HepG2 (cell line): ENCODE measurements at regions not wholly inside any gene's neighbourhood (a gene's known extent, or its start where the extent isn't known, plus 50 kb on each side); places are given as distances from the start of the nearest gene placed in this dataset.

Source experiments
- ATAC-seq: fragments of 200-7000 bp; cut with Tn5 transposase; 3 replicates; pipeline ENCODE4 v1.9.1; 2020; ENCODE audit warnings: mild to moderate bottlenecking, moderate library complexity
- BruUV-seq: library from RNA; stranded (reverse); fragments of 400-500 nt; replicated peaks from 2 replicates; lab custom pipeline; 2021; lab: Mats Ljungman, UMichigan
- CTCF ChIA-PET: fragments of 300-600 bp; formaldehyde crosslinking; extraction: SDS; loops from one replicate; lab custom pipeline; 2021; ENCODE audit warnings: low total read pairs, inconsistent platforms, low intra/inter-chr PET ratio; lab: Yijun Ruan, JAX
- POLR2A ChIA-PET: fragments of 350-600 bp; sonication (Branson Sonifier 250); formaldehyde crosslinking; loops from one replicate; lab custom pipeline; 2020; ENCODE audit warnings: antibody characterized with exemption, inconsistent platforms; lab: Yijun Ruan, JAX
- DNase-seq: peaks from one replicate; pipeline ENCODE4 v3.0.0-alpha.2; 2015; ENCODE audit warnings: low spot score
- FAIRE-seq: peaks from 3 replicates; lab custom pipeline; 2011; peaks lifted over from hg19 to GRCh38; lab: Jason Lieb, UNC
- H2AFZ ChIP-seq: one replicate; pipeline ENCODE4 v1.6.1; 2011; ENCODE audit warnings: low read length, inconsistent platforms
- H3K27ac ChIP-seq: fragments of 300-600 bp; 3 replicates; pipeline ENCODE4 v1.8.0; 2011; ENCODE audit warnings: mixed run types, mild to moderate bottlenecking, mixed read lengths, low read length, inconsistent platforms; ENCODE audit not compliant: insufficient read depth; ENCODE audit errors: extremely low read length
- H3K27me3 ChIP-seq, 2 experiments: fragments of 200-600 bp in 1 of 2; 2 replicates in 1 of 2; 3 replicates in 1 of 2; pipeline versions ENCODE4 v1.6.0 to v1.8.0; 2011; ENCODE audit warnings: low read length in 2 of 2, mild to moderate bottlenecking in 2 of 2, moderate library complexity in 2 of 2, inconsistent platforms in 1 of 2; ENCODE audit not compliant: insufficient read depth in 2 of 2, control insufficient read depth in 1 of 2
- H3K36me3 ChIP-seq, 2 experiments: fragments of 200-600 bp in 1 of 2; replicated peaks in 1 of 2; 2 replicates in 1 of 2; 3 replicates in 1 of 2; pipeline versions ENCODE4 v1.5.1 to v1.8.0; 2011; ENCODE audit warnings: low read length in 2 of 2, inconsistent platforms in 1 of 2; ENCODE audit not compliant: insufficient read depth in 2 of 2, control insufficient read depth in 1 of 2
- H3K4me1 ChIP-seq: 2 replicates; pipeline ENCODE4 v1.5.1; 2012; ENCODE audit warnings: low read length, inconsistent platforms; ENCODE audit not compliant: insufficient read depth
- H3K4me2 ChIP-seq: 2 replicates; pipeline ENCODE4 v1.6.0; 2011; ENCODE audit warnings: low read depth, low read length, inconsistent platforms
- H3K4me3 ChIP-seq, 3 experiments: fragments of 200-600 bp in 1 of 3; sonication (generic), shearing (Covaris generic) in 1 of 3; replicated peaks in 1 of 3; 2 replicates each; pipeline ENCODE4 v1.5.1; 2011 to 2016; ENCODE audit warnings: low read length in 3 of 3, inconsistent platforms in 2 of 3, low read depth in 2 of 3, mild to moderate bottlenecking in 2 of 3, control low read depth in 1 of 3, mixed read lengths in 1 of 3; ENCODE audit not compliant: insufficient read depth in 1 of 3
- H3K79me2 ChIP-seq: one replicate; pipeline ENCODE4 v1.6.1; 2011; ENCODE audit warnings: low read length, inconsistent platforms; ENCODE audit not compliant: insufficient read depth
- H3K9ac ChIP-seq: 2 replicates; pipeline ENCODE4 v1.6.0; 2011; ENCODE audit warnings: mild to moderate bottlenecking, low read depth, low read length, inconsistent platforms; ENCODE audit not compliant: insufficient read depth
- H3K9me3 ChIP-seq: 2 replicates; pipeline ENCODE4 v1.5.1; 2012; ENCODE audit warnings: mild to moderate bottlenecking, low read length
- H4K20me1 ChIP-seq: 2 replicates; pipeline ENCODE4 v1.6.0; 2011; ENCODE audit warnings: inconsistent platforms, mild to moderate bottlenecking, low read length, moderate library complexity; ENCODE audit not compliant: insufficient read depth
- AKNA ChIP-seq: sonication (generic); formaldehyde crosslinking; IDR thresholded peaks from 2 replicates; pipeline ENCODE4 v1.4.0; 2020; ENCODE audit warnings: missing genetic modification reagents, borderline replicate concordance
- CHCHD3 ChIP-seq: sonication (generic); formaldehyde crosslinking; IDR thresholded peaks from 2 replicates; pipeline ENCODE4 v1.8.0; 2022; ENCODE audit warnings: mild to moderate bottlenecking, missing genetic modification reagents, moderate library complexity
- EHMT2 ChIP-seq: fragments of 200-600 bp; sonication (generic); IDR thresholded peaks from 2 replicates; pipeline ENCODE4 v1.7.0; 2017; ENCODE audit warnings: antibody characterized with exemption, low read depth, low read length, borderline replicate concordance
- EP300 ChIP-seq, 3 experiments: sonication (generic) in 1 of 3; formaldehyde crosslinking in 1 of 3; IDR thresholded peaks; 2 replicates each; pipeline versions ENCODE4 v1.5.1 to v1.6.1; 2011 to 2020; ENCODE audit warnings: low read depth in 2 of 3, low read length in 2 of 3, borderline replicate concordance in 1 of 3, improper control_type of control experiment in 1 of 3, mild to moderate bottlenecking in 1 of 3, missing genetic modification reagents in 1 of 3, moderate library complexity in 1 of 3
- GATAD2A ChIP-seq: IDR thresholded peaks from 2 replicates; pipeline ENCODE4 v1.6.1; 2016
- GZF1 ChIP-seq: sonication (generic); formaldehyde crosslinking; IDR thresholded peaks from 2 replicates; pipeline ENCODE4 v1.5.1; 2020; ENCODE audit warnings: mild to moderate bottlenecking, missing genetic modification reagents
- MIXL1 ChIP-seq: IDR thresholded peaks from 2 replicates; pipeline ENCODE4 v1.6.1; 2016
- NR2F6 ChIP-seq, 2 experiments: IDR thresholded peaks; 2 replicates each; pipeline ENCODE4 v1.6.1; 2016; ENCODE audit warnings: antibody characterized with exemption in 1 of 2, mild to moderate bottlenecking in 1 of 2
- PATZ1 ChIP-seq: sonication (generic); formaldehyde crosslinking; IDR thresholded peaks from 2 replicates; pipeline ENCODE4 v1.4.0; 2020; ENCODE audit warnings: missing genetic modification reagents
- PHF8 ChIP-seq: sonication (generic); formaldehyde crosslinking; IDR thresholded peaks from 2 replicates; pipeline ENCODE4 v1.5.0; 2020; ENCODE audit warnings: missing genetic modification reagents
- REXO4 ChIP-seq: sonication (generic); formaldehyde crosslinking; IDR thresholded peaks from 2 replicates; pipeline ENCODE4 v1.8.0; 2022; ENCODE audit warnings: missing genetic modification reagents, mild to moderate bottlenecking, borderline replicate concordance
- SALL1 ChIP-seq: sonication (generic); formaldehyde crosslinking; IDR thresholded peaks from 2 replicates; pipeline ENCODE4 v1.8.0; 2022; ENCODE audit warnings: mild to moderate bottlenecking, missing genetic modification reagents
- ZFAT ChIP-seq: sonication (generic); formaldehyde crosslinking; conservative IDR thresholded peaks from 2 replicates; pipeline ENCODE4 v1.8.1; 2023; ENCODE audit warnings: missing genetic modification reagents, inconsistent platforms
- ZNF431 ChIP-seq: sonication (generic); formaldehyde crosslinking; IDR thresholded peaks from 2 replicates; pipeline ENCODE4 v1.9.0; 2022; ENCODE audit warnings: missing genetic modification reagents, low read depth, mild to moderate bottlenecking, borderline replicate concordance
- ZNF484 ChIP-seq: sonication (generic); formaldehyde crosslinking; IDR thresholded peaks from 2 replicates; pipeline ENCODE4 v1.5.1; 2020; ENCODE audit warnings: mild to moderate bottlenecking, low read depth, missing genetic modification reagents, borderline replicate concordance
- ZNF557 ChIP-seq: sonication (generic); formaldehyde crosslinking; IDR thresholded peaks from 2 replicates; pipeline ENCODE4 v1.4.0; 2020; ENCODE audit warnings: missing genetic modification reagents
- ZNF75D ChIP-seq: sonication (generic); formaldehyde crosslinking; IDR thresholded peaks from 2 replicates; pipeline ENCODE4 v1.8.1; 2023; ENCODE audit warnings: missing genetic modification reagents, mild to moderate bottlenecking, borderline replicate concordance
- WGBS: methylation state at CpG from one replicate; pipeline ENCODE4 v1.1.6; 2017; ENCODE audit warnings: low lambda C conversion rate; 5-methylcytosine and 5-hydroxymethylcytosine counted together
- in situ Hi-C: cut with HindIII; loops from 2 replicates; pipeline ENCODE4 v1.10.0; 2017; ENCODE audit warnings: low pct_unique_long_range_greater_than_20kb; ENCODE audit not compliant: extremely low pct_ligation_motif_present
- intact Hi-C: fragments of 100-400 bp; cut with micrococcal nuclease; formaldehyde crosslinking; loops from one replicate; pipeline ENCODE4 v1.10.0; 2022; ENCODE audit not compliant: unreplicated experiment

- TF ChIP-seq AKNA (no peak), ZFAT (CRISPR knock-in tag) (no peak), ZNF431 (CRISPR knock-in tag) (no peak)
These were observed 424.2 kb upstream of the ZMIZ1 start (continued) for GRCh38 chr10:78644550-78644949.

DNA sequence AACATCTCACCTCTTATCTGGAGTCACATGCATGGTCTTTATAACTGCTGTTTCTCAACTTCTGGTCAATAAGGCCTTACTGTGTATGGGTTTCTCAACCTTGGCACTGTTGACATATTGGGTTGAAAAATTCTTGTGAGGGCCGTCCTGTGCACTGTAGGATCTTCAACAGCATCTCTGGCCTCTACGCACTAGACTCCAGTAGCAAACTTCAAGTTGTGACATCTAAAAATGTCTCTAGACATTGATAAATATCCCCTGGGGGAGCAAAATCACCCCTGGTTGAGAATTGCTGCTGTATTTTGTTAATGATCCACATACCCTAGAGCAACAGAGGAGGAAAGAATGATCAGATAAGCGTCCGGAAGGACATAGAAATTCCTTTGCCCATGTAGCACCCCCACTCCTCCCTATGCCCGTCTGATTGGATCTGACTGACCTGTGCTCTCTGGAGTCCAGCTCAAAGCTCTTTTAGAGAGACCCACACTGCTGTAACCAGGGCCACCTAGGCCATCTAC lies 423.5 kb upstream of the ZMIZ1 start:
- in situ Hi-C loops (no loop called here), intact Hi-C loops (no loop called here)
- Histone ChIP-seq H3K9ac (no peak overlapping the region), H2AFZ (no peak overlapping the region), H3K4me2 (peak overlapping the region; percentile 51), H3K4me1 (peaks cover 52% of the 10 kb centered on the region), H3K27me3 (no peaks in the 10 kb centered on the region), H3K36me3 (no peaks in the 10 kb centered on the region), H3K4me3 (peak overlapping the region in 1 of 3 experiments; percentile 18; a peak in 1 of 6 replicates), H3K9me3 (peaks cover 4% of the 10 kb centered on the region; the same call in 1 of the 2 replicates), H4K20me1 (no peaks in the 10 kb centered on the region), H3K27ac (peak overlapping the region; percentile 70), H3K79me2 (no peaks in the 10 kb centered on the region)
- DNase-seq = peak; percentile 77
- peak; percentile 57 for FAIRE-seq
- POLR2A ChIA-PET = interaction anchor here (0.6 to 1.5 kb wide), 6 partner anchors 11 to 187 kb away, joined by 3 to 4 read pairs (median 3); no protein-coding TSS in a partner anchor
- peak; percentile 93 for ATAC-seq
- WGBS = 3% methylated on average over 5 of the region's 5 CpGs
- no TSS peak for BruUV-seq
- CTCF ChIA-PET = no interaction called here
- TF ChIP-seq EP300 (IDR thresholded peaks at IDR 0.05; ENCODE audit: low read depth in 2 of 2, low read length in 2 of 2) = peak in 1 of 2 experiments; percentile 74; a peak in 2 of 4 replicates
- TF ChIP-seq EP300 (CRISPR knock-in tag; IDR thresholded peaks at IDR 0.05; ENCODE audit: borderline replicate concordance) = no peak
- peak; percentile 13; the same call in 1 of the 2 replicates for TF ChIP-seq PHF8 (CRISPR knock-in tag)
- TF ChIP-seq CHCHD3 (CRISPR knock-in tag) = no peak
- peak; percentile 39; the same call in 1 of the 2 replicates for TF ChIP-seq SALL1 (CRISPR knock-in tag)
- TF ChIP-seq NR2F6 (IDR thresholded peaks at IDR 0.05) = no peak
- peak; percentile 30; the same call in 1 of the 2 replicates for TF ChIP-seq NR2F6 (CRISPR knock-in tag; IDR thresholded peaks at IDR 0.05)
- TF ChIP-seq ZNF75D (CRISPR knock-in tag) = no peak
- TF ChIP-seq ZNF484 (CRISPR knock-in tag) = no peak
- peak; percentile 30; the same call in 1 of the 2 replicates for TF ChIP-seq PATZ1 (CRISPR knock-in tag)
- 0 out of 2 replicates have a peak, but pooled peaks have one; percentile 35 for TF ChIP-seq GZF1
- no peak for TF ChIP-seq ZNF557 (CRISPR knock-in tag)
- peak; percentile 34; the same call in 1 of the 2 replicates for TF ChIP-seq EHMT2
- TF ChIP-seq MIXL1 (CRISPR knock-in tag) = 0 out of 2 replicates have a peak, but pooled peaks have one; percentile 26
- peak; percentile 62 for TF ChIP-seq GATAD2A (CRISPR knock-in tag)
- no peak for TF ChIP-seq REXO4
